WI38 (cell line): ENCODE measurements at regions not wholly inside any gene's neighbourhood (a gene's known extent, or its start where the extent isn't known, plus 50 kb on each side); places are given as distances from the start of the nearest gene placed in this dataset.

Experiments used
- H3K4me3 ChIP-seq: 2 replicates; pipeline ENCODE4 v1.5.1; 2011; ENCODE audit warnings: low read depth, mild to moderate bottlenecking, control low read depth, low read length
- CTCF ChIP-seq: IDR thresholded peaks from 2 replicates; pipeline ENCODE4 v1.5.1; 2012; ENCODE audit warnings: low read depth, mild to moderate bottlenecking, control low read depth, low read length

DNA sequence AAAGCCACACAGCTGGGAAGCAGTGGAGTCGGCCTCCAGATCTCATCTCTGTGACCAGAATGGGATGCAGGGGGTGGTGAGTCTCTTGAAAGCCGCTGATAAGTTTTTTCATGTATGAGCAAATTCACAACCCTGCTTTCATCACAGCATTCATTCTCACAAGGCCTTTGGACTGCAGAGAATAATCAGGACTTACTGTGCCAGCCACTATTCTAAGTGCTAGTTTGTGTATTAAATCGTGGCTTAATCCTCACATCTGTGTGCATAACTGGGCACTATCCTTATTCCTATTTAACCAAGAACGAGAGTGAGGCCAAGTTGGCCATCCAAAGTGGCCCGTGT lies 64.2 kb upstream of the POLG start:
- no peak for TF ChIP-seq CTCF
- no peak overlapping the region for H3K4me3 ChIP-seq

DNA sequence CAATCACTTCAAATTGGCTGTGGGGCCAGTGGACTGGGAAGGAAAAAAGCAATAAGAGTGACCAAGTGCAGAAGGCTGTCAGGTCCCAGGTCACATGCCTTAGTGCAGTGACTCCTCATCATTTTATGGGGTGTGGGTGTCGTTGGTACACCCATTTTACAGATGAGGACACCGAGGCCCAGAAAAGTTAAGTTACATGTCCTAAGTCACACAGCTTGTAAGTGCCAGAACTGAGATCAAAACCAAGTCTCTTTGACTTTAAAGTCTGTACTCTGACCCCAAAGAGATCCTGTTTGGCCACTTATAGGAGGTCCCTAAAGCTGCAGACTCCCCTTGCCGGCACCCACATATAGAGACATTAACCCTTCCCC lies 63.0 kb upstream of the POLG start:
- no peak overlapping the region for H3K4me3 ChIP-seq
- TF ChIP-seq CTCF = no peak

DNA sequence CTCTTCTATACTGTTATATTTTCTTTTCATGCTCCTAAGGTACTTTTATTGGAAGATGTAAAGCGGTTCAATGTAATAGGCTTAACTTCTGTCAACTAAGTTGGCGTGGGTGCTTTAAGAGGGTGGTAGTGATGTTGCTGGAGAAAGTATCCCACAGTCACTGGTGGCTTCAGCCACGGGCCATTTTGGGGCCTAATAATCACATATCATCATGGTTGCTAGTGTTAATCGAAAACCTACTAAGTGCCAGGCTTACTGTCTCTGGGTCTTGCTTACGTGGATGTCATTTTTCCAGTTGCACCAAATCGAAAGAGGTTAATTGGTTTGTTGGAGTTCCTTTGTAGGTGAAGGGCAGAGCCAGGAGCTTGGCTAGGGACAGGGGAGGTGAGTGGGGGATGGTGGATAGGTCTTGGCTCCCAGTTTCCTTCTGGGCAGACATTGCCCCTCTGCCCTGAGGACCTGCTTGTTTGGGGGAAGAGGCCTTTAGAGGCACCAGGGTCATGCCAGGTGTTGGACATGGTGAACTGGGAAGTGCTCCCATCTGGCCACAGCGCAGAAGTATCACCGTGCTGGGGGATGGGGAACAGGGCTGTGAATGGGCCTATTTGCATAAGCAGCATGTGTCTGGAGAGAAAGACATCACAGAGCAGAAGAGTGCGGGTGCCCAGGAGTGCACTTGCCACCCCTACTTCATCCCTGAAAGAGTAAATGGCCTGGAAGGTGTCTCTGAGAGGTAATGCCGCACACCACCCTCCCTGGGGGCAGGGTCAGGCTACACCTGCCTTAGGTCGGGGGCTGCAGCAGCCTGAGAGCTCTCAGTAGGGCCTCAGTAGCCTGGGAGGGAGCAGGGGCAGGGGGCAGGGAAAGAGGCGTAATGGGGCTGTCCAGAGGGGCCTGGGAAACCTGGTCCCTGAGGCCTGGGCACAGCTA lies 62.4 kb upstream of the POLG start:
- no peak overlapping the region for H3K4me3 ChIP-seq
- no peak for TF ChIP-seq CTCF

DNA sequence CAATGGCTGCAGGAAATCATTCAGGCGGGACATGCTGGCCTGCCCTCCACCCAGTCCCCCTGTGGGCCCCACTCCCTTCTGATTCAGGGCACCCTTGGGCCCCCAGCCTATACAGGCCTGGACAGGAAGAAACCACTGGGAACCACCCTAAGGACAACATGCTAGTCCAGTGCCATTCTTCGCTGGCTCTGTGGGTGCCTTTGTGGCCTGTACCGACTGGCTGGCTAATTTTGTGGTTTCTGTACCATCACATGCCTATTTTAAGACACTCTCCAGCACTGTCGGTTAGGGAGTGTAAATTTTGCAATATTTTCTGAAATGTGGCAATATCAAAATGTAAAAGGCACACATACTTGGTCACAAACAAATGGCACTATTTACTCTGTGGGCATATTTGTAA lies 61.4 kb upstream of the POLG start:
- H3K4me3 ChIP-seq = no peak overlapping the region
- TF ChIP-seq CTCF = no peak

DNA sequence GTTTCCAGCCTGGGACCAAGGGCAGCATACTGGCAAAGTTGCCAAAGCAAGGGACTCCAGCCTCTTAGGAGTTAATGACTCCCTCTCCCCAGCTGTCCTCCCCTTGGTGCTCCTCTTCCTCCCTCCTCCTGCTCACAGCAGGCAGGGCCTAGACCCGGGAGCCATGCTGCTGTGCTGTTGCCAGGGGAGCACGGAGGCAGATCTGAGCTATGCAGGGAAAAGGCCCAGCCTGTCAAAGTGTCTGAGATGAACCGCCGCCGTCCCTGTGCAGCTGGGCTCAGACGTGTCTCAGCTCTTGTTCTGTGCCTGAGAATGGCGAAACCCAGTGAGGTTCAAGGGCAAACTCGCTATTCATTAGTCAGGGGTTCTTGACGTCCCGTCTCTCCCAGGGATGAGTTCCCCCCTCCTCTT lies 60.8 kb upstream of the POLG start:
- no peak for TF ChIP-seq CTCF
- H3K4me3 ChIP-seq = no peak overlapping the region

- TF ChIP-seq CTCF = no peak
- H3K4me3 ChIP-seq = no peak overlapping the region
Observed at GRCh38 chr15:89395031-89395430, 60.4 kb upstream of the POLG start.

DNA sequence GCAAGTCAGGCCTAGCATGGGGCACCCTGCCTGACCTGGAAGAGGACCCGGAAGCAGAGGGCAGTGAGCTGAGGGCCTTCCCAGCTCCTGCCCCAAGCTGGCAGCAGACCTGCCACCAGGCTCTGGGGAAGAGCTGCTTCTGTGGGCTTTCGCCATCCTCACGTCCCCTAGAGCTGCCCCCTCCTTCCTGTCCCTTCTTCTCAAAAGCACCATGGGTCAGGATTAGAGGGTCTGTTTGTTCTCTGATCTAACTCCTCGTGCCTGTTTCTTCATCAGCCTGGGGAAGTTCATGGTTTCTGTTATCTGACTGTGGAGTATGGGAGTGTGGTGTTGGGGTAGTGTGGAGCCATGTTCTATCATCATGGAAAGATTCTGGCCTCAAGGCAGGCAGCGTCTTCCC lies 58.4 kb upstream of the POLG start:
- TF ChIP-seq CTCF = no peak

More for the DNA sequence above, 58.4 kb upstream of the POLG start:
- no peak overlapping the region for H3K4me3 ChIP-seq
